Chondrocyte (in vitro differentiated cells): ENCODE measurements at regions not wholly inside any gene's neighbourhood (a gene's known extent, or its start where the extent isn't known, plus 50 kb on each side); places are given as distances from the start of the nearest gene placed in this dataset.

Experiments
- DNase-seq: peaks from one replicate; pipeline ENCODE4 v3.0.0; 2021; ENCODE audit warnings: mixed read lengths, low spot score
- H3K27ac Mint-ChIP-seq: one replicate; pipeline ENCODE4 v1.8.0; 2021; ENCODE audit warnings: mild to moderate bottlenecking, moderate library complexity, mixed read lengths; ENCODE audit not compliant: unreplicated experiment
- H3K27me3 Mint-ChIP-seq: 2 replicates; pipeline ENCODE4 v1.8.0; 2021; ENCODE audit warnings: low read depth, mixed read lengths
- H3K36me3 Mint-ChIP-seq: 2 replicates; pipeline ENCODE4 v1.8.0; 2021; ENCODE audit warnings: low read depth, mixed read lengths
- H3K4me1 Mint-ChIP-seq: 2 replicates; pipeline ENCODE4 v1.8.0; 2021; ENCODE audit warnings: low read depth, mild to moderate bottlenecking, mixed read lengths
- H3K4me3 Mint-ChIP-seq: one replicate; pipeline ENCODE4 v1.8.0; 2021; ENCODE audit warnings: mild to moderate bottlenecking, moderate library complexity, mixed read lengths; ENCODE audit not compliant: unreplicated experiment
- H3K9me3 Mint-ChIP-seq: 2 replicates; pipeline ENCODE4 v1.8.0; 2021; ENCODE audit warnings: low read depth, mixed read lengths
- TF ChIP-seq, protein P1 (sequence below): fragments of 200-600 bp; sonication (generic); IDR thresholded peaks from 2 replicates; pipeline ENCODE4 v1.5.0; 2021; ENCODE audit warnings: antibody characterized with exemption, mild to moderate bottlenecking, moderate library complexity

DNA sequence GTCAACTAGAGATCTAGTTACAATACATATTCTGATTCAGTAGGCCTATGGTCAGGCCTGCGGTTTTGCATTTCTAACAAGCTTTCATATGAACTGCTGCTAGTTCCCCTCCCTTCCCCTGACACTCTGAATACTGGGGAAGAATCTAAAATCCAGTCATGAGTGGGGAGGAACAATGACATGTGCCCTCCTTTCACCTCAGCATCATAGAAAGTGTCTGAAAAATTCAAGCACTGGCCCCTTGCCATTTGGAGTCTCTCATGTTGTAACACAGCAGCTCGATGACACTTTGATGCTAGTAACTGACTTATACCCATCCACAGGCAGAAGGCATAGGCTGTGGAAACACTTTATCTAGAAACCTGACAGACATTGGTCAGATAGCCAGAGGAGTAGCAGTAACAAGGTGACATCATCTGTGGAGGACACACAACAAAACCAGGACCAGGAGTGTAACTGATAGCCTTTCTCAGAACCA is 161.9 kb upstream of the RASSF8 start:
- DNase-seq, result no peak
- TF ChIP-seq, protein P1, sequence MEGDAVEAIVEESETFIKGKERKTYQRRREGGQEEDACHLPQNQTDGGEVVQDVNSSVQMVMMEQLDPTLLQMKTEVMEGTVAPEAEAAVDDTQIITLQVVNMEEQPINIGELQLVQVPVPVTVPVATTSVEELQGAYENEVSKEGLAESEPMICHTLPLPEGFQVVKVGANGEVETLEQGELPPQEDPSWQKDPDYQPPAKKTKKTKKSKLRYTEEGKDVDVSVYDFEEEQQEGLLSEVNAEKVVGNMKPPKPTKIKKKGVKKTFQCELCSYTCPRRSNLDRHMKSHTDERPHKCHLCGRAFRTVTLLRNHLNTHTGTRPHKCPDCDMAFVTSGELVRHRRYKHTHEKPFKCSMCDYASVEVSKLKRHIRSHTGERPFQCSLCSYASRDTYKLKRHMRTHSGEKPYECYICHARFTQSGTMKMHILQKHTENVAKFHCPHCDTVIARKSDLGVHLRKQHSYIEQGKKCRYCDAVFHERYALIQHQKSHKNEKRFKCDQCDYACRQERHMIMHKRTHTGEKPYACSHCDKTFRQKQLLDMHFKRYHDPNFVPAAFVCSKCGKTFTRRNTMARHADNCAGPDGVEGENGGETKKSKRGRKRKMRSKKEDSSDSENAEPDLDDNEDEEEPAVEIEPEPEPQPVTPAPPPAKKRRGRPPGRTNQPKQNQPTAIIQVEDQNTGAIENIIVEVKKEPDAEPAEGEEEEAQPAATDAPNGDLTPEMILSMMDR, result no peak
- no peak overlapping the region for H3K27ac Mint-ChIP-seq
- H3K9me3 Mint-ChIP-seq, result no peaks in the 10 kb centered on the region
- no peaks in the 10 kb centered on the region for H3K27me3 Mint-ChIP-seq
- no peaks in the 10 kb centered on the region for H3K36me3 Mint-ChIP-seq
- H3K4me1 Mint-ChIP-seq, result no peaks in the 10 kb centered on the region
- no peak overlapping the region for H3K4me3 Mint-ChIP-seq

DNA sequence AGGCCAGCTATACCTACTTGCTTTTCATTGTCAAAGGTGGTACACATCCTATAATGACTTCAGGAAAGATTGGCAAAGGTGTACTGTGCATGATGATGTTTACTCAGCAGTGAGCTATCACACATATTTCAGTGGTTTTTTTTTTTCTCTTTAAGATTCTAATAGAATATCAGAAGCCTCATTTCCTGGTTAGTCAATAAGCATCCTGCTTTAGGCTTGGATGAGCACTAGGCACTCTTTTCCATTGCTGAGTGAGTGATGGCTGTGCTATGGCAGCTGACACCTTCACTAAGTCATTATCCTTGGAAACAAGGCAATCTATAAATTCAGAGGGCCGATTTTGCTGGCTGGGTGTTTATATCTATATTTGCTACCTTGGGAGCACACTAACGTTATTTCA is 161.1 kb upstream of the RASSF8 start:
- DNase-seq, result no peak
- no peaks in the 10 kb centered on the region for H3K4me1 Mint-ChIP-seq
- no peak overlapping the region for H3K4me3 Mint-ChIP-seq
- H3K9me3 Mint-ChIP-seq, result no peaks in the 10 kb centered on the region
- TF ChIP-seq, protein P1, result no peak
- no peaks in the 10 kb centered on the region for H3K36me3 Mint-ChIP-seq
- H3K27me3 Mint-ChIP-seq, result no peaks in the 10 kb centered on the region
- no peak overlapping the region for H3K27ac Mint-ChIP-seq

DNA sequence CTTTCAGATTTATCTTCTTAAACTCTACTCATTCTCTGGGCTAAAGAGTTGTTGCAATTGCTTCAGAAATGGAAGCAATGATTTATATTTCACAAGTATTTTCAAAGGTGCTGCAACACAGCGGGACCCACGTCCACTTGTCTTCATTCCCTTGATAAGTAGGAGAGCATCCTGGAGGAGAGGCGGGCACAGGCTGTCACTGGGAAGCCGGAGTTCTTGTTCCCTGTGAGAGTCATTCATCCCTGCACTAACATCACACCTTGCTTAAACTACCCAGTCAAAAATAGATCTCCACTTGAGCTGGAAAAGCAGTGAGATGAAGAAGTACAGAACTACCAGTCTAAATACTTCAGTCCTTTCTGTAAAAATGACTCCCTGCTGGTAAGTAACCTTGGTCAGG is 160.5 kb upstream of the RASSF8 start:
- no peaks in the 10 kb centered on the region for H3K27me3 Mint-ChIP-seq
- DNase-seq, result no peak
- no peak overlapping the region for H3K4me3 Mint-ChIP-seq
- no peaks in the 10 kb centered on the region for H3K9me3 Mint-ChIP-seq
- H3K36me3 Mint-ChIP-seq, result no peaks in the 10 kb centered on the region
- H3K27ac Mint-ChIP-seq, result no peak overlapping the region
- no peaks in the 10 kb centered on the region for H3K4me1 Mint-ChIP-seq
- TF ChIP-seq, protein P1, result no peak

DNA sequence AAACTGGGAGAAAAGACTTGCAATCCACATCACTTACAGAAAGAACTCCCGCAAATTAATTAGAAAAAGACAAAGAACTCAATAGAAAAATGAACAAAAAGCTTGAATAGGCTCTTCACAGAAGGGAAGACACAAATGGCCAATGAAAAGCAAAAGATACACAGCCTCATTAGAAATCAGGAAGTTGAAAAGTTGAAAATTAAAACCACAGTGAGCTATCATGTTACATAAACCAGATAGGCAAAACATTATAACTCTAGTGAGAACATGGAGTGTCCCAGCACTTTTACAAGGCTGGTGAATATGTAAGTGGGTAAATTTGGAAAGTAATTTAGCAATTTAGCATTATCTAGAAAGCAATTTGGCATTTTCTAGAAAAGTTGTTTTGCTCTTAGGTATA is 158.4 kb upstream of the RASSF8 start:
- H3K36me3 Mint-ChIP-seq, result no peaks in the 10 kb centered on the region
- no peak overlapping the region for H3K4me3 Mint-ChIP-seq
- no peak for DNase-seq
- TF ChIP-seq, protein P1, result no peak
- H3K4me1 Mint-ChIP-seq, result no peaks in the 10 kb centered on the region
- no peaks in the 10 kb centered on the region for H3K9me3 Mint-ChIP-seq
- H3K27ac Mint-ChIP-seq, result no peak overlapping the region
- H3K27me3 Mint-ChIP-seq, result no peaks in the 10 kb centered on the region

DNA sequence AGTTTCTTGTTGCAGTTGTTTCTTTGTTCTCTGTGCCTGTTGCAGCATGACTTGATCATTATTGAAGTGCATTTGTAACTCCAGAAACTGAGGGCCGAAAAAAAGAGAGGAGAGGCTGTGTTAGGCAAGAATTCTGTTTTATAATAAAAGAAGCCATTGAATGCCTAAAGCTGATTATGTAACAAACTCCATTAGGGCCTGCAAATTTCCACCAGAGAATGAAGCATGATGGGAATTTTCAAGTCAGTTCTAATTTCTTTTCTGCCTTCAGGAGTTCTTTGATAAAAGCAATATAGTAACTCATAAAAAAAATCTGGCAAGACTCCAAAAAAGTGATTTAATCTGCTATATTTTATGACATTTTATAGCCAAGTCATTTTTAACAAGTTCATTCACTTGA is 156.7 kb upstream of the RASSF8 start:
- TF ChIP-seq, protein P1, result no peak
- H3K36me3 Mint-ChIP-seq, result no peaks in the 10 kb centered on the region
- H3K27me3 Mint-ChIP-seq, result no peaks in the 10 kb centered on the region
- H3K27ac Mint-ChIP-seq, result no peak overlapping the region
- no peak for DNase-seq
- H3K9me3 Mint-ChIP-seq, result no peaks in the 10 kb centered on the region
- no peaks in the 10 kb centered on the region for H3K4me1 Mint-ChIP-seq
- no peak overlapping the region for H3K4me3 Mint-ChIP-seq
